HG03064 (cell line): ENCODE measurements at regions not wholly inside any gene's neighbourhood (a gene's known extent, or its start where the extent isn't known, plus 50 kb on each side); places are given as distances from the start of the nearest gene placed in this dataset.

Experiments used
- ATAC-seq: cut with Tn5 transposase; IDR thresholded peaks from one replicate; pipeline ENCODE4 v1.9.1; 2021; ENCODE audit warnings: low read depth; ENCODE audit not compliant: unreplicated experiment

GRCh38 chr3:72237679-72238009, 452.7 kb upstream of the PROK2 start:
- ATAC-seq: no peak

GRCh38 chr3:72234391-72234790, 449.4 kb upstream of the PROK2 start:
- ATAC-seq: no peak

GRCh38 chr3:72233571-72233970, 448.6 kb upstream of the PROK2 start:
- no peak for ATAC-seq

- no peak for ATAC-seq
Observed at GRCh38 chr3:72232777-72233176, 447.8 kb upstream of the PROK2 start.

GRCh38 chr3:72232331-72232730, 447.4 kb upstream of the PROK2 start:
- no peak for ATAC-seq

- ATAC-seq: no peak
Observed at GRCh38 chr3:72231439-72232196, 446.7 kb upstream of the PROK2 start.

GRCh38 chr3:72230774-72231379, 445.9 kb upstream of the PROK2 start:
- no peak for ATAC-seq

GRCh38 chr3:72229952-72230351, 445.0 kb upstream of the PROK2 start:
- ATAC-seq: no peak

GRCh38 chr3:72227486-72228070, 442.6 kb upstream of the PROK2 start:
- no peak for ATAC-seq

- no peak for ATAC-seq
Observed at GRCh38 chr3:72224804-72225509, 440.0 kb upstream of the PROK2 start.

GRCh38 chr3:72223628-72224027, 438.7 kb upstream of the PROK2 start:
- no peak for ATAC-seq

GRCh38 chr3:72223116-72223515, 438.2 kb upstream of the PROK2 start:
- ATAC-seq: no peak

- no peak for ATAC-seq
Observed at GRCh38 chr3:72222410-72222809, 437.5 kb upstream of the PROK2 start.

- ATAC-seq: no peak
Observed at GRCh38 chr3:72220946-72221345, 436.0 kb upstream of the PROK2 start.

- no peak for ATAC-seq
Observed at GRCh38 chr3:72219752-72220151, 434.8 kb upstream of the PROK2 start.

GRCh38 chr3:72217570-72217969, 432.6 kb upstream of the PROK2 start:
- ATAC-seq: no peak

- ATAC-seq: no peak
Observed at GRCh38 chr3:72214066-72214951, 429.4 kb upstream of the PROK2 start.

GRCh38 chr3:72213296-72214065, 428.5 kb upstream of the PROK2 start:
- no peak for ATAC-seq

GRCh38 chr3:72212396-72212795, 427.4 kb upstream of the PROK2 start:
- no peak for ATAC-seq

- no peak for ATAC-seq
Observed at GRCh38 chr3:72210261-72210660, 425.3 kb upstream of the PROK2 start.
